ENCODE measurements at regions not wholly inside any gene's neighbourhood (a gene's known extent, or its start where the extent isn't known, plus 50 kb on each side); places are given as distances from the start of the nearest gene placed in this dataset.

DNA sequence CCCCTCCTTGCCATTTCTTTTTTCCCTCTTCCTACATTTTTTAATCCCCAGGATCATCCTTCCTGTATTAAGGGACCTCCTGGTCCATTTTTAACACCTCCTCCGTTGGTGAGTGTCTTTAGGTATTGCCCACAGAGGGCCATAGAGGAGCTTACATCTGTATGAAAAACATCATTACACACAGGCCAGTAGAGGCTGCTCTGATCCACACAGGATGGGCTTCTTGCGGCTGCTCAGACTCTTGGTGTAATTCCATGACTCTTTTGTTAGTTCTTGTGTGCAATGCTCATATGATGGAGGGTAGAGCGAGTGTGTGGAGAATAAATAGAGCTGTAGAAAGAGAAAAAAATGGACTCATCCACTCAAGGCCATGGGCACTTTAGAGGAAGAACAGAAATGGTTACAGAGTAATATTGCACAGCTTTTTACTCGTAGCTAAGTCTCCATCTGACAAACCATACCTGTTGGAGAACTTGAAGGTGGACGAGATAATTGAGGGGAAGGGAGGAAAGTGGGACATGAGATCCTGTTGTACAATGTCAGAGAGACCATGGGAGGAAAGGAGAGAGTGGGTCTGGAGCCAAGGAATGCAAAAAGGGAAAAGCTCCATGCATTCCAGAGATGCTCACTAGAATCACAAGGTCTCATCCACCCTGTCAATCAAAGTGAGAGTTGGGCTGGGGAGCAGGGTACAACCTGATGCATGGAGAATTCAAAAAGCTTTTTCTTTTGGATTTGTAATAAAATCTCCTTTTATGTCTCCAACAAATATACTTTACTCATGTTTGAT is 129.7 kb upstream of the TNP1 start:
- TF ChIP-seq, protein P1, sequence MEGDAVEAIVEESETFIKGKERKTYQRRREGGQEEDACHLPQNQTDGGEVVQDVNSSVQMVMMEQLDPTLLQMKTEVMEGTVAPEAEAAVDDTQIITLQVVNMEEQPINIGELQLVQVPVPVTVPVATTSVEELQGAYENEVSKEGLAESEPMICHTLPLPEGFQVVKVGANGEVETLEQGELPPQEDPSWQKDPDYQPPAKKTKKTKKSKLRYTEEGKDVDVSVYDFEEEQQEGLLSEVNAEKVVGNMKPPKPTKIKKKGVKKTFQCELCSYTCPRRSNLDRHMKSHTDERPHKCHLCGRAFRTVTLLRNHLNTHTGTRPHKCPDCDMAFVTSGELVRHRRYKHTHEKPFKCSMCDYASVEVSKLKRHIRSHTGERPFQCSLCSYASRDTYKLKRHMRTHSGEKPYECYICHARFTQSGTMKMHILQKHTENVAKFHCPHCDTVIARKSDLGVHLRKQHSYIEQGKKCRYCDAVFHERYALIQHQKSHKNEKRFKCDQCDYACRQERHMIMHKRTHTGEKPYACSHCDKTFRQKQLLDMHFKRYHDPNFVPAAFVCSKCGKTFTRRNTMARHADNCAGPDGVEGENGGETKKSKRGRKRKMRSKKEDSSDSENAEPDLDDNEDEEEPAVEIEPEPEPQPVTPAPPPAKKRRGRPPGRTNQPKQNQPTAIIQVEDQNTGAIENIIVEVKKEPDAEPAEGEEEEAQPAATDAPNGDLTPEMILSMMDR (IDR thresholded peaks at IDR 0.05) = no peak
- TF ChIP-seq EZH2 (IDR thresholded peaks at IDR 0.05; ENCODE audit: borderline replicate concordance, insufficient read depth, low read depth, low read length, poor library complexity, severe bottlenecking) = no peak
